NCI-H2171 treated with DMSO at 0.1 percent for 48 hours (cell line): ENCODE measurements at regions not wholly inside any gene's neighbourhood (a gene's known extent, or its start where the extent isn't known, plus 50 kb on each side); places are given as distances from the start of the nearest gene placed in this dataset.
"Not testable (repeated sequence)": the region's sequence is repeated elsewhere in the genome, so short reads cannot be mapped to it uniquely, and the experiment has no call there.

Experiments used
- DNase-seq: peaks from one replicate; lab custom pipeline; 2025; lab: John Stamatoyannopoulos, UW

- DNase-seq, result no peak
Observed at GRCh38 chr2:105691947-105692390, 52.7 kb upstream of the NCK2 start.

DNA sequence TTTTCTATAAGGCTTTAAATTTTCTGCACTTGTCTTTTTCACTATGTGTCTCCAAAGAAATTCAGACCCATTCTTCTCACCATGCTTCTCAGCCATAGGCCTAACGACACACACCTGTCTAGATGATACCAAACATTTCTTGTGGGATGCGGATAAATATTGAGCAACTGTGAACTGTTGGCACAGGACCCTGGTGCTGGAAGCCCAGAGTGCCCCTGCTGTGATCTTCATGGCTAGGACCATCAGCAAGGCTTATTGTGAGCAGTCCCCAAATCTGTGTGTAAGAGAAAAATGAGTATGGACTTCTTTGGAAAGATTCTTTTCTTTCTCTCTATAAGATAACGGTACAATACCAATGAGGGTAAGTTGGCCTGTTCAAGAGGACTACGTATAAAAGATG lies 54.1 kb upstream of the NCK2 start:
- no peak for DNase-seq

DNA sequence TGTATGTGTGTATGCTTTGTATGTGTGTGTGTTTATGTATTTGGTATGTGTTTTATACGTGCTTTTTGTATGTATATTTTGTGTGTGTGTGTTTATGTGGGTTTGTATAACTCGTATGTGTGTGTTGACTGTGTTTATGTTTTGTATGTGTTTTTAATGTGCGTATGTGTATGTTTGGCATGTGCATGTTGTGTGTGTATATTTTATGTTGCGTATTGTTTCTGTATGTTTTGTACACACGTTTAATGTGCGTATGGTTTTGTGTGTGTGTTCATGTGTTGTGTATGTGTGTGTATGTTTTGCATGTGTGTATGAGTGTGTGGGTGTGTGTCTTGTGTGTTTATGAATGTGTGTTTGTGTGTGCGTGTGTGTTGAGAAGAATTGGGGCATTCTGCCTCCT lies 55.2 kb upstream of the NCK2 start:
- no peak for DNase-seq

- DNase-seq, result no peak
Observed at GRCh38 chr2:105688946-105689345, 55.8 kb upstream of the NCK2 start.

DNA sequence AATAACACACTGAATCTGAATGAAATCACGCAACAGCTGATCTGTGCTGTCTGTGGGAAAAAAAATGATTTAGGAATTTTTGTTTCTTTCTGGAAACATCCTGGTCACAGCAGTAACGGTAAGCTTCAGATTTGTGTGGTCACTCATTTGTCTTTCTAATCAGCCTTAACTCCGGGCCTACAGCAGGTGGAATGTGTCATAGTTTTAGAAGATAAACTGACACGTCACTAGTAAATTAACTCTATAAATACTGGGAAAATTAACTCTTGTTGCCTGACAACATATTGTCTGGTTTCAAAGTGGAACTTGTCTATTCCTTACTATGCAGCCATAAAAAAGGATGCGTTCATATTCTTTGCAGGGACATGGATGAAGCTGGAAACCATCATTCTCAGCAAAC lies 58.1 kb upstream of the NCK2 start:
- DNase-seq, result no peak

GRCh38 chr2:105683011-105683492 lies 61.7 kb upstream of the NCK2 start:
- DNase-seq, result no peak

GRCh38 chr2:105682401-105682800 lies 62.3 kb upstream of the NCK2 start:
- DNase-seq, result no peak

DNA sequence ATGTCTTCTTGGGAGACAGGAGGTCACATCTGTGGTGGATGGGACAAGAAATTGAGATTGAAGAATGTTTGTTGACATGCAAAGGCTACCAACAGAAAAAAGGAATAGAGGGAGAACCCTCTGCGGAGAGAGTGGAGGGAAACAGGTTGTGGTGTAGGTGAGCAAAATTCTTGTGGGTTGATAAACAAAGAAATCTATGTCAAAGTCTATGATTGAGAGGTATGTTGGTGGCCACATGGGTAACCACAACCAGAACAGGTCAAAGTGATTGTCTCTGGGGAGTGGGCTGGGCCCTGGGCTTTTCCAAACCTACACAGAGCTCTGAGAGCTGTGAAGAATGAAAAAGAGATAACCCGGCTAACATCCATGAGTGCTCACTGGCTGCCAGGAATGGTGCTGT lies 62.8 kb upstream of the NCK2 start:
- no peak for DNase-seq

DNA sequence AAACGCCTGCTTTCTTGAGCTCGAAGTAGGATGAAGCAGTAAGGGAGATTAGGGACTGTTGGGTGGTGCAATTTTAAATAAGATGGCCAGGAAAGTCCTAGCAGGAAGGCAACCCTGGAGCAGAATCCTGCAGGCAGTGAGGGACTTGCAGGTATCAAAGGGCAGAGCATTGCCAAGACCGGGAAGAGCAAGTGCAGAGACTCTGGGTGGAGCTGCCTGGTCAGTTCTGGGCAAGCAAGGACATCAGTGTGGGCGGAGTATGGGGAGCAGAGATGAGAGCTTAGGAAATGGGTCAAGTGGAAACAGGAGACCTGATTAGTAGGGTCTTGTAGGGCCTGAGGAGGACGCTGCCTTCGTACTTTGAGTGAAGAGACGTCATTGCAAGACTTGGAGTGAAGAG lies 64.4 kb upstream of the NCK2 start:
- DNase-seq, result no peak

- no peak for DNase-seq
Observed at GRCh38 chr2:105678346-105678745, 66.4 kb upstream of the NCK2 start.

- DNase-seq, result no peak
Observed at GRCh38 chr2:105677901-105678300, 66.8 kb upstream of the NCK2 start.

- no peak for DNase-seq
Observed at GRCh38 chr2:105675841-105676240, 68.9 kb upstream of the NCK2 start.

- DNase-seq, result no peak
Observed at GRCh38 chr2:105674859-105675541, 69.7 kb upstream of the NCK2 start.

- no peak for DNase-seq
Observed at GRCh38 chr2:105674401-105674800, 70.3 kb upstream of the NCK2 start.

DNA sequence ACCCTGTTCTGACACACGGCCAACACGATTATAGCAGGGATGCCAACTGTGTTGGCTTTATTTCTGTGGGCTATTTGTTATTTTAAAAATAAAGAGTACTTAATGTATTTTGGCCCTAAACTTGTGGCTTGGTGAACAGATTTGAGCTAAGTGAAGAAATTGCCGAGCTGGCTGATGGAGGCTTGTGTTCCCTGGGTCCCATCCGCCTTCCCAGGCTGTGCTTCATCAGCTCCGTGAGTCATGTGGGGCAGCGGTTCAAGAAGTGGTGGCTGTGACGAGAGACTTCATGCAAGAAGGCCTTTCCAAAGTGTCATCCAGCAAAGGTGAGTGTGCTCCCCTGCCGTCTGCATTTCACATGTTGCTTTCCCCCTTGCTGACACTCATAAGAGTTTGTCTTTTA lies 73.6 kb upstream of the NCK2 start:
- DNase-seq, result no peak

GRCh38 chr2:105669384-105669891 lies 75.3 kb upstream of the NCK2 start:
- DNase-seq, result no peak

- DNase-seq, result no peak
Observed at GRCh38 chr2:105665480-105665879, 79.2 kb upstream of the NCK2 start.

- DNase-seq, result no peak
Observed at GRCh38 chr2:105660489-105660888, 84.2 kb upstream of the NCK2 start.

- DNase-seq, result not testable (repeated sequence)
Observed at GRCh38 chr2:105655723-105656606, 88.7 kb upstream of the NCK2 start.

DNA sequence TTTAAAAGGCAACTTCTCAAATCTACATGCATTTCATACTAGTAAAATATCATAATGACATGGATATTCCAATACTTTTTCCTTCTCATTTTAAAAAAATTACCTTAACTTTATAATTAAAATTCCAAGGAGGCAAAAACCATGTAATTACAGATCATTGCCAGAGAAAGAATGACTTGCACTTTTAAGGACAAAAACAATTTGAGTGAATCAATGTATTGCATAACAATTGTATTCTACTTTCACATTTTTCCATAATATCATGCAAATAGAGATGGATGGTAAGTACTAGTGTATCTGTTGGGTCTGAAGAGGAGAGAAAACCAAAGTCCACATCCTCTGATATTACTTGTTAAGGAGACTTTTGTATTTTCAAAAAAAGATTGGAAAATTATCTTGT lies 89.5 kb upstream of the NCK2 start:
- no peak for DNase-seq

DNA sequence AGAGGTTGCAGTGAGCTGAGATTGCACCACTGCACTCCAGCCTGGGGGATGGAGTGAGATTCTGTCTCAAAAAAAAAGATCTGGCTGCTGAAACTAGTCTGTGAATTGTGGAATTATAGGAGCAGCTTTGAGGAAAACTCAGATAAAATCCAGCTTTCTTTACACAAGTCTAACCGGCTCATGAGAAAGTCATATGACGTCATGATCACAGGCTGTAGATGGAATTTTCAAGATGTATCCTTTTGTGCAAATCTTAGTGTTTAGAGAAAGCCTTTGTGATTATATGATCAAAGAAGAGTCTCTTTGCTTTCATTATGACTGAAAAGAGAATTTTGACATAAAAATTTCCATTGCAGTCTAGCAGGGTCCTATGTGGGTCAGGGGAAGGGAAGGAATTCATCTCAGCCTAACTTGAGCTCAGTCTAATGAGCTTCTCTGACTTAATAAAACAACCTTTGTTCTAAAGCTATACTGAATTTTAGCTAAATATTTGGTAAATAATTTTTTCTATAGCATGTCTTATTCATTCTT lies 90.2 kb upstream of the NCK2 start:
- no peak for DNase-seq

DNA sequence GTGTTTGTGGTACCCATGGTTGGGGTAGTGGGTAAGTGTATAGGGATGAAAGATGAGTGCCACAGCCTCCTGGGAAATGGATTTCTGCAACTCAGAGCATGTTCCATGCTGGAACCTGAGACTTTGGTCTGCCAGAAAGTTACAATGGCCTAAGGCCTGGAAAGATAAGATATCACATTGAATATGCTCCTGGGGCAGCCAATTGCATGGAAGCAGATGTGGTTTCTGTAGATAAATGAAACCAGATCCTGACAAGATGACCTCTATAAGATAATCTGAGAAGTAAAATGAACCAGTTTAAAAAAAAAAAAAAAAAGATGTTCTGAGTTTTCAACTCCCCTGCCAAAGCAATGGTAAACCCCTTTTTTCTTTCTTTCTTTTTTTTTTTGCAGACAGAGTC lies 91.4 kb upstream of the NCK2 start:
- DNase-seq, result peak; percentile 73
